Epidermal melanocyte (primary cell): ENCODE measurements at regions not wholly inside any gene's neighbourhood (a gene's known extent, or its start where the extent isn't known, plus 50 kb on each side); places are given as distances from the start of the nearest gene placed in this dataset.

Experiments used
- DNase-seq: peaks from one replicate; pipeline ENCODE4 v3.0.0; 2011; ENCODE audit warnings: low spot score; ENCODE audit not compliant: insufficient read length

DNA sequence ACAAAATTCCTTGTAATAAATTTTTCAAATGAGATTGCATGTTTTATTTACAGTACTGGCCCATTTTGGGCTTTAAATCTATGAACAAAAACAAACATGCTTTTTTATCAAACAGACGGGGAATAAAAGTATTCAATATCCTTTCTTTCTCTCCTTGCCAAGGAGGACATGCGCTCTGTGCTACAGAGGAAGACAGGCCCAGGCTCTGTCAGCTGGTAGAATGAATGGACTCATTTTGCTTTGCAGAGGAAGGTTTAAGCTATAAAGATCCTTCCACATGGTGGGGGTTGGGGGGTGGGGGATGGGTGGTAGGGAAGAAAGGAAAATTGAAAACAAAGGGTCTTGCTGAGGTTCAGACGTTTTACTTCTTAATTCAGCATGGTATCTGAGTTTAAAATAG is 575.6 kb downstream of the INSC start:
- DNase-seq = peak; percentile 45

GRCh38 chr11:15692739-15693138 is 578.0 kb downstream of the INSC start:
- no peak for DNase-seq

GRCh38 chr11:15695096-15695721 is 580.5 kb downstream of the INSC start:
- no peak for DNase-seq

GRCh38 chr11:15696069-15696468 is 581.3 kb downstream of the INSC start:
- no peak for DNase-seq

- DNase-seq = no peak
Measured at GRCh38 chr11:15697437-15698236, 582.9 kb downstream of the INSC start.

- no peak for DNase-seq
Measured at GRCh38 chr11:15698855-15699254, 584.1 kb downstream of the INSC start.

DNA sequence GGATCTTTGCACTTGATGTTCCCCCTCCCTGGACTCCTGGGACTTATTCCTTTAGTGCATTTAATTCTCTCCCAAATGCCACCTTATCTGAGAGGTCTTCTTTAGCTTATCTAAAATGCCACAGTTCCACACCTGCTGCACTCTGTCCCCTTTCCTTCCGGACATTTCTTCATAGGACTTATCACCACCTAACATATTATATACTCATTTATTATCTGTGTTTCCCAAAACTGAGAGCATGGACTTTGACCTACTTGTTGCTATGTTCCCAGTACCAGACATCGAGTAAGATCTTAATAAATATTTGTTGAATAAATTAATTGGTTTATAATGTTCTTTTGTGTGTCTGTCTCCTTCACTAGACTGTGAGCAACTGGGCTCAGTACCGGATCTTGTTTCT is 585.3 kb downstream of the INSC start:
- no peak for DNase-seq

DNA sequence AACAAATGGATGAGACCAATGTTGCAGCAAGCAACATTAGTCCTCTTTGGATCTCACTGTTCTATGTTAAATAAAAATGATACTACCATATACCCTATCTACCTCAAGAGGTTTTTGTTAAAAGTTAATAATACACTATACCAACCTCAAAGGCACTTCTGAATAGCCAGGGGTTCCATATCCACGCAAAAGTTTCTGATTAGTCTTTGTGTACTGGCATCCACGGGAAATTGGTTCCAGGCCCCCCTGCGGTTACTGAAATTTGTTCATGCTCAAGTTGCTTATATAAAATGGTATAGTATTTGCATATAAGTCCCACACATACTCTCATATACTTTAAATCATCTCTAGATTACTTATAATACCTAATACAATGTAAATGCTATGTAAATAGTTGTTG is 585.7 kb downstream of the INSC start:
- DNase-seq = no peak

DNA sequence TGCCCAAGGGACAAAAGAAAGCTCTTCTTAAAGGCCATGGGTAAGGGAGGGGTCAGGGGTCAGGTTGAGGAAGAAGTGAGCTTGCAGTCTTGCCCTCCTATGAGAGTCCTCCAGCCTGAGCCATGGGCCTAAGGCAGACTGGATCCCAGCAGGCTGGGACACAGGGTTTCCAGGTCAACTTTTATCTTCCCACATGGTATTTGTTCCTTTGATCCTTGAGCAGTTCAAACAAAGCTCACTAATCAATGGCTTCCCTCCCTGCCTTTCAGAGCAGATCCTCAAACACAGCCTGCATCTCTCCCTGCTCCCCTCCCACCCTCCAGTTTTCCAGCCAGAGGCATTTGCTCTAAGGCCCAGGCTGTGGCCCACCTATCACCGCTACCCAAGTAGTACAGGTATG is 589.3 kb downstream of the INSC start:
- DNase-seq = no peak

GRCh38 chr11:15704556-15704955 is 589.8 kb downstream of the INSC start:
- no peak for DNase-seq

DNA sequence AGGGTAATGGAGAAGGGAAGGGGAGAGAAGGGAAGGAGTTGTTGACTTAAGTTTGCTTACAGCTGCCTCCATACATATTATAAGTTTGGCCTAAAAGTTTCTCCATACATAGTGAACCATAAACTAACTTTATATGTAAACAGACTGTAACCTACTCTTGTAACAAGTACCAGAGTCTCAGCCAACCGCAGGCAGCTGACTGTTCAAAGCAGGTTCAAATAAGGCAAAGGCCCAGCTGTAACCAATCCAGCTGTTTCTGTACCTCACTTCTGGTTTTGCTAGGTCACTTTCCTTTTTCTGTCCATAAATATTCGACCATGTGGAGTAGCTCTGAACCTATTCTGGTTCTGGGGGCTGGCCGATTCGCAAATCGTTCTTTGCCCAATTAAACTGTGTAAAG is 591.2 kb downstream of the INSC start:
- DNase-seq = no peak

- no peak for DNase-seq
Measured at GRCh38 chr11:15707194-15707593, 592.5 kb downstream of the INSC start.

- DNase-seq = peak; percentile 83
Measured at GRCh38 chr11:15707971-15708370, 593.2 kb downstream of the INSC start.

DNA sequence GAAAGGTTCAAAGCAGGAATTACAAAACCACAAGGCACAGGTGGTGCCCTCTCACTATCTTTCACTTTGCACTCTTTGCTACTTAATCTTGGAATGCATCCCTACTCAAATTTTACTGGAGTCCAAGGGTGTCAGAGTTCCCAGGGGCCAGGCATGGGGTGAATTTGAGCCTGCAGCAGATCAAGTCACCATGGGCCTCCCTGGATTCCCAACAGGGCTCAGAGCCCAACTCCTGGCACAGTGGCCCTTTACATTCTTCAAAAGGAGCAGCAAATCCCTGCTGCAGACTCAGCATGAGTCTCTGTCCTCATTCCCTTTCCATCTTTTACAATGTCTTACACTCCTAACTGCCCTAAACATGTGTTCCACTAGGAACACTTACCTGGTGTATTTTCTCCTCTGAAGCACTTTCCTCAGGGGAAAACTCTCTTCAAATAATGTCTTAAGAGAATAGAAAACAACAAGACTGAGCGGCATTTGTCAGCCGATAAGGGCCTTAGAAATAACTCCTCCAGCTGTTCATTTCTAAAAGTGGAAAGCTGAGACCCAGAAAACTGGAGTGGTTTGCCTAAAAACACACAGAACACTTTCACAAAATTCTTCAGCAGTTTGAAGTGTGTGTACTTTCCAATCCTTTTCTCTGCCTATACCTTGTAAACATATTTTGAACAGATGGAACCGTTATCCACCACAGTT is 596.0 kb downstream of the INSC start:
- DNase-seq = no peak

DNA sequence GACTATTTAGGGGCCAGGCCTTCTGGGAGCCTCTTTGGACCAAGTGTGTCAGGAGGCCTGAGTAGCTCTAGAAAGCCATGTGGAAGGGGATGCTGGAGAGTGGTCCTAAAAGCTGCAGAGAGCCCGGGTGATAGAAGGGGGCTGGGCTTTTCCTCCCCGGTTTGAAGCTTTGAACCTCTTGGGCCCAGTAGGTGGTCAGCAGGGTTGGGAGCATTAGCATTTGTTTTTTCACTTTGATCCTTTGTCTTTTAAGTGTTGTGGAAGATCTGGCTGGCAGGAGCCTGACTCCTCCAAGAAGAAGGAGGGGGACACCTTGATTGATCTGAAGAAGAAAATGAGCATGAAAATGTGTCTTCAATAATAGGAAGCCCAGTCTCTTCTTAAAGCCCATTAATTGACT is 596.6 kb downstream of the INSC start:
- DNase-seq = no peak

GRCh38 chr11:15714641-15715399 is 600.1 kb downstream of the INSC start:
- DNase-seq = no peak

DNA sequence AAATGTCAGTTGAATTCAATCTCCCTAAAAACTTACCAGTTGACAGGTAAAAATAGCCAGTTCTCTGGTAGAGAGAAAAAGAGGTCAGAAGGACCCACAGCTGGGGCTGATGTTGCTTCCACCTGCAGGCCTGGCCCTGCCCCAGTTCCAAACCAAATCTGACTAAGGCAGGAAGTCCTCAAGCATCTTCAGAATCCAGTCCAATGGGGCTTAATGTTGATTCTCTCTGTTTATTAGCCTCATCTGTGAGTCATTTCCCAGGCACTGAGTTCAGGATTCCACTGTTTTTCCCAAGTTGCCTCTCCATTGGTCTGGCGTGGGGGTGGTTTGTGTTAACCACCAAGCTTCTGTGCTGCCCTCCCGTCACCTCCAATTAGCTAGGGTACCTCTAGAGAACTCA is 601.8 kb downstream of the INSC start:
- DNase-seq = no peak

DNA sequence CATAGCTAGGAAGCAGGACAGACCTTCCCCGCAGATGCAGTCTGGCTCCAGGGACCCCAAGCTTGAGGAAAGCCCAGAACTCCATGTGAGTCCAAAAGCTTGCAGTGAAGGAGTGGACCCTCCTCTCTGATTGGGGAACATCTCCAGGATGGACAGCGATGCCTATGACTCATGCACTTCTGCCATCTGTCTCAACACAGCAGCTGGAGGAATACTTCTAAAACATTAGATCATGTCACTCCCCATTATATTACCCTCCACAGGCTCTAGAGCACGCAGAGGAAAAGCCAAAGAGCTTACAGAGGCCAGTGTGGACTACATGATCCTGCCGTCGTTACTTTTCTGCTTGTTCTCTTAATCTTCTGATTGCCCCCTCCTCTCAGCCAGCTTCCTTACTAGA is 605.7 kb downstream of the INSC start:
- no peak for DNase-seq

GRCh38 chr11:15723966-15724365 is 609.2 kb downstream of the INSC start:
- DNase-seq = no peak

GRCh38 chr11:15724601-15725000 is 609.9 kb downstream of the INSC start:
- DNase-seq = no peak

DNA sequence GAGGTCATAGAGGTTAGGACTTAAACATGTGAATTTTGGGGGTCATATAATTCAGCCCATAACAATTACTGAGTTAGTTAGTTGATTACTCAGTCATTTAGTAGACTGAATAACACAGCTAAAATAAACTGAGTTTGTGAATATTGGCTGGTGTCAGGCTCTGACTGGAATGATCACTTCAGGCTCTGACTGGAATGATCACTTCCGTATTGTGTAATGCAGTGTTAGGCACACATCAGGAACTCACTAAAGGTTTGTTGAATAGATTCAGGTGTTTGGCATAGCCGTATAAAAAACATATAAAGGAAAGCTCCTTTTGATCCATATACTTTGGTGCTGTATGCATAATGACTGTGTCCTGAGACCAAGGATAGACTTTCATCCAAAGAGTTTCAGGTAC is 610.5 kb downstream of the INSC start:
- DNase-seq = no peak

- no peak for DNase-seq
Measured at GRCh38 chr11:15726221-15726746, 611.6 kb downstream of the INSC start.
